ENCODE measurements at regions not wholly inside any gene's neighbourhood (a gene's known extent, or its start where the extent isn't known, plus 50 kb on each side); places are given as distances from the start of the nearest gene placed in this dataset.
A peak's percentile ranks its signal among the peaks of the same experiment; 100 is the strongest.

DNA sequence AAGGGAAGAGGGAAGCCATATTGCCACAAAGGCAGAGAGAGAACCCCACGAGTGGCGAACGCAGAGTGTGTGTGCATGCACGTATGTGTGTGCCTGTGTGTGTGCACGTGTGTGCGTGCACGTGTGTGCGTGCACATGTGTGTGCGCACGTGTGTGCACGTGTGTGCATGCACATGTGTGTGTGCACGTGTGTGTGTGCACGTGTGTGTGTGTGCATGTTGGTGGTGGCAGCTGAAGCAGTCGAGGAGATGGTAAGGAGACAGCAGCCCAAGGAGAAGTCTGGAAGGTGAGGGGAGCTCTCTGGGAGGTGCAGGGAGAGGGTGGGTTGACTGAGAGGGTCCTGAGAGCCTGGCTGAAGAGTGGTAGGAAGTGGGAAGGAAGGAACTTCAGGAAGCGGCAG, 94.1 kb upstream of the NECTIN1 start:
- TF ChIP-seq EZH2 (IDR thresholded peaks at IDR 0.05; ENCODE audit: insufficient read depth, poor library complexity, severe bottlenecking) (no peak), EZH2phosphoT487 (IDR thresholded peaks at IDR 0.05; ENCODE audit: insufficient read depth, low read depth) (no peak)
- no peaks in the 10 kb centered on the region for H3K9me2 ChIP-seq (ENCODE audit: insufficient read depth)
- H3K4me3 ChIP-seq = no peak overlapping the region
- no peaks in the 10 kb centered on the region for H3K36me3 ChIP-seq (ENCODE audit: low read depth)
- 61 to 72% methylated on average over 15 of the region's 15 CpGs for WGBS, 2 experiments (ENCODE audit: low coverage in 1 of 2, low lambda C conversion rate in 2 of 2, missing lambda C conversion rate in 2 of 2)
- no peaks in the 10 kb centered on the region for H3K79me2 ChIP-seq (ENCODE audit: insufficient read depth)
- no peaks in the 10 kb centered on the region for H4K20me1 ChIP-seq (ENCODE audit: insufficient read depth)
- no peak overlapping the region for H3K9ac ChIP-seq
- in situ Hi-C loops (cut with MboI) = no loop called here
- H3K27me3 ChIP-seq (replicated peaks; ENCODE audit: insufficient read depth) = peaks cover 49% of the 10 kb centered on the region
- no peak for DNase-seq
- no peak overlapping the region for H3K27ac ChIP-seq
- no peaks in the 10 kb centered on the region for H3K9me3 ChIP-seq (ENCODE audit: low read depth)
- H3K4me2 ChIP-seq (ENCODE audit: unreplicated experiment) = no peak overlapping the region
- H3F3A ChIP-seq (ENCODE audit: insufficient read depth) = no peaks in the 10 kb centered on the region
- no peak overlapping the region for H2AFZ ChIP-seq
- no peaks in the 10 kb centered on the region for H3K4me1 ChIP-seq (ENCODE audit: insufficient read depth)

DNA sequence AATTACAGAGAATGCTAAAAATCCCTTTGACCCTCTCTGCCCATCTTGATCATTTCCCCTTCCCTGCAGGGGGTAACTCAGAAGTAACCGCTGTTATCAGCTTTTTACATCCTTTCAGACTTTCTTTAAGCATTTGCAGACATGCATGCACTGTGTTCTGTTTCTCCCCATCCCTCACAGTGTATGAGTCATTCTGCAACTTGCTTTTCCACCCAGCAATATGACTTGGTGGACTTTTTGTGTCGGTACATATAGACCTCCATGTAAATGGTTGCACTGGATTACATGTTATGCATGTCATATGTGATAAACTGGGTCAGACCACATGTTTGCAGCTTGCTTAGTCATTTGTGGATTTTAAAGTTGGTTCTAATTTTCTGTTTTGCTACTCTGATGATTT, 87.7 kb upstream of the NECTIN1 start:
- DNase-seq = no peak
- H3K4me2 ChIP-seq (ENCODE audit: unreplicated experiment) = no peak overlapping the region

DNA sequence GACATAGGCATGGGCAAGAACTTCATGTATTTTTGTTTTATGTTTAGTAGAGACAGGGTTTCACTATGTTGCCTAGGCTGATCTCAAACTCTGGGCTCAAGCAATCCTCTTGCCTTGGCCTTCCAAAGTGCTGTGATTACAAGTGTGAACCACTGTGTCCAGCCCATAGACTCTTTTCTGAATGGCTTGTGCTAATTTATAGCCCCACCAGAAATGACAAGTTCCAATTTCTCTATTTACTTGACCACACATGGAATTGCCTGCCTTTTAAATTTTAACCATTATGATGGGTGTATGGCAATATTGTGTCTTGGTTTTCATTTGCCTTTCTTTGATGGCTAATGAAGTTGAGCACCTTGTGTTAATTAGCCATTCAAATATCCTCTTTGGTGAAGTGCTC, 85.8 kb upstream of the NECTIN1 start:
- no peak overlapping the region for H2AFZ ChIP-seq

More for the DNA sequence above, 87.7 kb upstream of the NECTIN1 start:
- TF ChIP-seq EZH2phosphoT487 (IDR thresholded peaks at IDR 0.05; ENCODE audit: insufficient read depth, low read depth) = no peak
- no peak for TF ChIP-seq EZH2 (IDR thresholded peaks at IDR 0.05; ENCODE audit: insufficient read depth, poor library complexity, severe bottlenecking)
- H3K9me3 ChIP-seq (ENCODE audit: low read depth) = no peaks in the 10 kb centered on the region
- H3K4me1 ChIP-seq (ENCODE audit: insufficient read depth) = no peaks in the 10 kb centered on the region
- H2AFZ ChIP-seq = no peak overlapping the region
- no peaks in the 10 kb centered on the region for H3K9me2 ChIP-seq (ENCODE audit: insufficient read depth)
- no peak overlapping the region for H3K27ac ChIP-seq
- no peak overlapping the region for H3K4me3 ChIP-seq
- in situ Hi-C loops (cut with MboI) = no loop called here
- H3F3A ChIP-seq (ENCODE audit: insufficient read depth) = no peaks in the 10 kb centered on the region
- no peak overlapping the region for H3K9ac ChIP-seq
- H3K36me3 ChIP-seq (ENCODE audit: low read depth) = no peaks in the 10 kb centered on the region
- 24 to 25% methylated on average over 2 of the region's 2 CpGs for WGBS, 2 experiments (ENCODE audit: low coverage in 1 of 2, low lambda C conversion rate in 2 of 2, missing lambda C conversion rate in 2 of 2)
- no peaks in the 10 kb centered on the region for H4K20me1 ChIP-seq (ENCODE audit: insufficient read depth)
- peaks cover 27% of the 10 kb centered on the region; the same call in 1 of the 2 replicates for H3K27me3 ChIP-seq (replicated peaks; ENCODE audit: insufficient read depth)
- no peaks in the 10 kb centered on the region for H3K79me2 ChIP-seq (ENCODE audit: insufficient read depth)

DNA sequence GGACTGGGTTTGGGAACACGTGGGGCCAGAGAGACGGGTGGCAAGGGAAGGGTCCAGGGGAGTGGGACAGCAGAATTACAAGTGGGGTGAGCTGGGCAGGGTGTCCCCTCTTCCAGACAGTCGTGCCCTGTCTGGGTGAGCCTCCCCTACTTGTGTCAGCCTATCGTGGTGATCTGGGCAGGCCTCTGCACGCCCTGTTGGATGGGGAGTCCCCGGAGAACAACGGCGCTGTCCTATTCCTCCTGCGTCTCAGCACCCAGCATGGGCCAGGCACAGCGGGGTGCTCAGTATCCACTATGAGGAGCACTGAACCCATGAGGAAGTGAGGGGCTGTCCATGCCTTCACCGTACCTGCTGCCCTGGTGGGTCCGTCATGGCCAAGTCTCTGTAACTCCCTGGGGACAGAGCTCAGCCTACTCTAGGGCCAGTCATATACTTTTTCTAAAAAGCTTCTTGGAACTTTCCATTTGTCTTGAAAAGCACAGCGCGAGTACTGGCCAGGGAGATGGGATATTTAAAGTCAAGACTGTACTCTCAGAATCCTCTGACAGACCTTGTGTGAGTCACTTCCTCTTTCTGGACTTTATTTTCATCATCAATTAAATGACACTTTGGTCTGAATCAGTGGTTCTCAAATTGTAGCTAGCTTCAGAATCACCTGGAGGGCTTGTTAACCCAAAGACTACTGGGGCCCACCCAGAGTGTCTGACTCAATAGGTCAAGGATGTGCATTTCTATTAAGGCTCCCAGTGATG, 81.7 kb upstream of the NECTIN1 start:
- no peak overlapping the region for H3K4me2 ChIP-seq (ENCODE audit: unreplicated experiment)
- H2AFZ ChIP-seq = no peak overlapping the region
- H3K9ac ChIP-seq = no peak overlapping the region
- H4K20me1 ChIP-seq (ENCODE audit: insufficient read depth) = no peaks in the 10 kb centered on the region
- WGBS, 2 experiments (ENCODE audit: low coverage in 1 of 2, low lambda C conversion rate in 2 of 2, missing lambda C conversion rate in 2 of 2) = 85 to 89% methylated on average over 14 of the region's 14 CpGs
- no peaks in the 10 kb centered on the region for H3K4me1 ChIP-seq (ENCODE audit: insufficient read depth)
- TF ChIP-seq EZH2phosphoT487 (IDR thresholded peaks at IDR 0.05; ENCODE audit: insufficient read depth, low read depth) = no peak
- no peak for TF ChIP-seq EZH2 (IDR thresholded peaks at IDR 0.05; ENCODE audit: insufficient read depth, poor library complexity, severe bottlenecking)
- no peaks in the 10 kb centered on the region for H3K36me3 ChIP-seq (ENCODE audit: low read depth)
- H3K27ac ChIP-seq = no peak overlapping the region
- H3F3A ChIP-seq (ENCODE audit: insufficient read depth) = no peaks in the 10 kb centered on the region
- H3K27me3 ChIP-seq (replicated peaks; ENCODE audit: insufficient read depth) = peaks cover 42% of the 10 kb centered on the region
- H3K9me3 ChIP-seq (ENCODE audit: low read depth) = no peaks in the 10 kb centered on the region
- in situ Hi-C loops (cut with MboI) = no loop called here
- DNase-seq = peak; percentile 43
- H3K79me2 ChIP-seq (ENCODE audit: insufficient read depth) = no peaks in the 10 kb centered on the region
- H3K4me3 ChIP-seq = no peak overlapping the region
- H3K9me2 ChIP-seq (ENCODE audit: insufficient read depth) = no peaks in the 10 kb centered on the region

More for the DNA sequence above, 85.8 kb upstream of the NECTIN1 start:
- no peaks in the 10 kb centered on the region for H4K20me1 ChIP-seq (ENCODE audit: insufficient read depth)
- no peak for DNase-seq
- H3K27me3 ChIP-seq (replicated peaks; ENCODE audit: insufficient read depth) = peaks cover 24% of the 10 kb centered on the region; the same call in 1 of the 2 replicates
- in situ Hi-C loops (cut with MboI) = no loop called here
- H3K79me2 ChIP-seq (ENCODE audit: insufficient read depth) = no peaks in the 10 kb centered on the region
- no peak overlapping the region for H3K9ac ChIP-seq
- no peaks in the 10 kb centered on the region for H3K9me3 ChIP-seq (ENCODE audit: low read depth)
- no peaks in the 10 kb centered on the region for H3F3A ChIP-seq (ENCODE audit: insufficient read depth)
- H3K4me2 ChIP-seq (ENCODE audit: unreplicated experiment) = no peak overlapping the region
- TF ChIP-seq EZH2 (IDR thresholded peaks at IDR 0.05; ENCODE audit: insufficient read depth, poor library complexity, severe bottlenecking) = no peak
- no peaks in the 10 kb centered on the region for H3K4me1 ChIP-seq (ENCODE audit: insufficient read depth)
- H3K27ac ChIP-seq = no peak overlapping the region
- no peaks in the 10 kb centered on the region for H3K9me2 ChIP-seq (ENCODE audit: insufficient read depth)
- no peak overlapping the region for H3K4me3 ChIP-seq
- no peaks in the 10 kb centered on the region for H3K36me3 ChIP-seq (ENCODE audit: low read depth)

All from GM23248 (cell line).